Posterior vena cava (tissue), 2 donors: ENCODE measurements at regions not wholly inside any gene's neighbourhood (a gene's known extent, or its start where the extent isn't known, plus 50 kb on each side); places are given as distances from the start of the nearest gene placed in this dataset.

Experiments
- DNase-seq: peaks from one replicate; pipeline ENCODE4 v3.0.0-alpha.2; 2020; ENCODE audit warnings: low spot score
- intact Hi-C, 2 donors: fragments of 100-400 bp; cut with DNase I; formaldehyde crosslinking; loops; one replicate each; pipeline versions ENCODE4 v1.14.1 to v1.14.2; 2022 to 2023
- donor health status: DM: yes; HTN: yes; CAD: no.
- donor health status: DM: yes; HTN: yes; CAD: no.

DNA sequence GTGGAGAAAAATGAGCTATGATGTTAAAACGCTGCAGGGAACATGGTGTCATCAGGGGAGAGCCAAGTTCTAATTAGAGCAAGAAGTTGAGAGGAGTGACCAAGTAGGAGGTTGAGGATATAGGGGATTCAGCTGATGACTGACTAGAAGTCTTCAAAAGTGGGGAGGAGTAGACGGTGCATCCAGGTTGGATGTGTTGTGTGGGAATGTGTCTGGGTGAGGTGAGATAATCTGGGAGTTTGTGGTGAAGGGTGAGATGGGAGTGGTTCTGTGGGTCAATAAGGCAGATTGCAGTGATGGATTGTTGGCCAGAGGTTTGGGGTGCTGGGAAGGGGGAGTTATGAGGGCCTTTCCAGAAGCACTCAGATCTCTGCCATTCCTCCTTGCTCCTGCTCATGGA, 72.0 kb upstream of the IRF2BP2 start:
- no peak for DNase-seq
- intact Hi-C loops: no loop called here

DNA sequence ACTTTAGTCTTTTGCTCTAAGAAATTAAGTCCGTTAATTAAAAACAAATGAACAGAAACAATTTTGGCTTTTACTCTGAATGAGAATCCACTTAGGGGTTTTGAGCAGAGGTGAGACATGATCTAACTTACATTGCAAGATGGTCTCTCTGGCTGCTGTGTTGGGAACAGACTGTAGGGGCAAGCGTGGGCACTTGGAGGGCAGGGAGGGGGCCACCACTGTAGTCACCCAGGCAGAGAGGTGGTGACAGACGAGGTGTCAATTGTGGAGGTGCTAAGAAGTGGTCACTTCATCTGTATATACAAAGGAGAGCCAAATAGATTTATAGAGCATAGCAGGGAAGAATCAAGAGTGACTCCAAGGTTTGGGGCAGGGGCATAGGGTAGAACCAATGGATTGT, 71.1 kb upstream of the IRF2BP2 start:
- intact Hi-C loops: no loop called here
- no peak for DNase-seq

DNA sequence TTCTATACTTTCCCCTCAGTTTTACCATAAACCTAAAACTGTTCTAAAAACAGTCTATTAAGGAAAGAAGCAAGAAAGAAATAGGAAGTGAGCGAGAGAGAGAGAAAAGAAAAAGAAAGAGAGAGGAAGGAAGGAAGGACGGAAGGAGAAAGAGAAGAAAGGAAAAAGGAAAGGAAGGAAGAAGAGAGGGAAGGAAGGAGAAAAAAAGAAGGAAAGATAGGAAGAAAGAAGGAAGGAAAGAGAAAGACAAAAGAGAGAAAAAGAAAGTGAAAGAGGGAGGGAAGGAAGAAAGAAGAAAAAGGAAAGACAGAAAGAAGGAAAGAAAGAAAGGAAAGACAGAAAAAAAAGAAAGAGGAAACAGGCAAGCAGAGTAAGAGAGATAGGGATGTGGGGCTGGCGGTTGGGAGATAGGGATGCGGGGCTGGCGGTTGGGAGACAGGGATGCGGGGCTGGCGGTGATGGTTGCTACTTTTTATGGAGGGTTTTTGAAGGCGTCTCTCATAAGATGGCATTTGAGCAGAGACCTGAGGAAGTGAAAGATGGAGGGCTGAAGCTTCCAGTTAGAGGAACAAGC, 70.4 kb upstream of the IRF2BP2 start:
- intact Hi-C loops: no loop called here
- DNase-seq: no peak

GRCh38 chr1:234676103-234676594, 66.2 kb upstream of the IRF2BP2 start:
- peak; percentile 91 for DNase-seq
- intact Hi-C loops: no loop called here

GRCh38 chr1:234675572-234675971, 65.6 kb upstream of the IRF2BP2 start:
- intact Hi-C loops: no loop called here
- no peak for DNase-seq

DNA sequence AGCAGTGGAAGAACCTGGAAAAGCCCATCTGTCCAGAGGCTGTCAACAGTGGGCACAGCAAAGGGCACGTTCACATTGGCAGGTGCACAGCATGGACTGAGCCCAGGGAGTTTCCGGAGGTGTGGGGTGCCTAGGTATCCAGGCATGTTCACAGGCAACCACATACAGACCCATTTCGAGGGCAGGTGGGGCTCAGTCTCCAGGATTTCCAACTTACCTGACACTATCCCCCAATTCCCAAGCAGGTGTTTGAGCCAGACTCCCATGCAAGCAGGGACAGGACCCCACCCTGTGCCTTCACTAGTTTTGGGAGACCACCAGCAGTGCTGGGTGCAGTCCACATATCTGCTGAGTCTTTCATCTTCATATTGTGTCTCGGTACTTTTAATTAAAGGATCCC, 65.0 kb upstream of the IRF2BP2 start:
- intact Hi-C loops: no loop called here
- DNase-seq: no peak

- intact Hi-C loops: no loop called here
- no peak for DNase-seq
Measured at GRCh38 chr1:234674218-234674815, 64.3 kb upstream of the IRF2BP2 start.

GRCh38 chr1:234672349-234673135, 62.6 kb upstream of the IRF2BP2 start:
- no peak for DNase-seq
- intact Hi-C loops: no loop called here

DNA sequence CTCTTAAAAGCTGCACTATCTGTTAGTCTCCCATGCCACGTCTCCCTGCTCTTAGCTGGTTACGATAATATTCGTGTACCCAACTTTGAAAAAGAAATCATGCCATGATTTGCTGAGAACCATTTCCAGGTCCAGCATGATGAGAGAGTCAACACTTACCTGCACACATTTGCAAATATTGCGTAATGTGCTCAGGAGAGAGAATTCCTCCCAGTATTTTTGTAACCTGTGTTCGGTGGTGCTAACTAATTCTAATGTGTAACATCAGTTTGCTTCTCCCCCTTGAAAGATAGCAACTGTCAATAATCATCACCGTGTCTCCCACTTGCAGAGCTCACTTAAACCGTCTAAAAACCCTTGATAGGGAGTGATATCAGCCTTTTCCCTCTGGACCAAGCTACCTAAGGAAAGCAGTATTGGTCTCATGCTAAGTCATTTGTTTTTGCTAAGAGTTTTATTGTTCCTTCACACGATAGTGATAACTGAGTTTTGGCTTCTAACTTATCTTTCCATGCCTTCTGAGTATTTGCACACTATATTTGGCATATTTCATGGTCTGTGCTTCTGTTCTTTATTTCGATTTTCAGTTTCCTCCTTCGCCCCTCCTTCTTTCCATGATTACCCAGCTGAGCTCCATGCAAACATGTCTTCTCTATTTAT, 61.1 kb upstream of the IRF2BP2 start:
- no peak for DNase-seq
- intact Hi-C loops: no loop called here

DNA sequence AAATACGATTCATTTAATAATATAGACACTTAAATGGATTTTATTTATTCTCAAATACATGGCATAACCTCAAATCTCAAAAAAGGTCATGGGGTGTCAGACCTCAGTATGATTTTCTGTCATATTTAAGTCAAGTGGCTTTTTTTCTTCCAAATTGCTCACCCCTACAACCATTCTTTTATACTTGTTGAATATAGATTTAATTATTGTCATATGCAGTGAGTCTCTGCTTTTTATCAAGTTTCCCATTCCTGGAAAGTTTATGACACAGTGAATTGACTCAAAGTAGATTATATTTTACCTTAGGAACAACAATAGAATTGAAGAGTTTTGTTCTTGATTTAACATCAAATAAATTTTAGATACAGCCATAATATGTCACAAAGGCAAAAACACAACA, 59.5 kb upstream of the IRF2BP2 start:
- no peak for DNase-seq
- intact Hi-C loops: no loop called here

DNA sequence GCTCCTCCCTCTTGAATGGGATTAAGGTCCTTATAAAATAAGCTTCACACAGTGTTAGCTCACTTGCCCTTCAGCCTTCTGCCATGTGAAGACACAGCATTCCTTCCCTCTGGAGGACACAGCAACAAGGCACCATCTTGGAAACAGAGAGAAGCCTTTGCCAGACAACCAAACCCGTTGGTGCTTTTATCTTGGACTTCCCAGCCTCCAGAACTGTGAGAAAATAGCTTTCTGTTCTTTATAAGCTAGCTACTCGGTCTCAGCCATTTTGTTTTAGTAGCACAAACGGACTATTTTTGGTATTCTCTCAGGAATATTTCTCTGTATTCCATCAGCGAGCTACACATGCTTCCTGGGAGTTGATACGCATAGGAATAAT, 58.6 kb upstream of the IRF2BP2 start:
- no peak for DNase-seq
- intact Hi-C loops: no loop called here

GRCh38 chr1:234667600-234668576, 57.9 kb upstream of the IRF2BP2 start:
- intact Hi-C loops: no loop called here

GRCh38 chr1:234666761-234667160, 56.8 kb upstream of the IRF2BP2 start:
- intact Hi-C loops: no loop called here
- no peak for DNase-seq

More at GRCh38 chr1:234667600-234668576, 57.9 kb upstream of the IRF2BP2 start:
- no peak for DNase-seq

GRCh38 chr1:234665975-234666605, 56.1 kb upstream of the IRF2BP2 start:
- DNase-seq: no peak
- intact Hi-C loops: no loop called here

DNA sequence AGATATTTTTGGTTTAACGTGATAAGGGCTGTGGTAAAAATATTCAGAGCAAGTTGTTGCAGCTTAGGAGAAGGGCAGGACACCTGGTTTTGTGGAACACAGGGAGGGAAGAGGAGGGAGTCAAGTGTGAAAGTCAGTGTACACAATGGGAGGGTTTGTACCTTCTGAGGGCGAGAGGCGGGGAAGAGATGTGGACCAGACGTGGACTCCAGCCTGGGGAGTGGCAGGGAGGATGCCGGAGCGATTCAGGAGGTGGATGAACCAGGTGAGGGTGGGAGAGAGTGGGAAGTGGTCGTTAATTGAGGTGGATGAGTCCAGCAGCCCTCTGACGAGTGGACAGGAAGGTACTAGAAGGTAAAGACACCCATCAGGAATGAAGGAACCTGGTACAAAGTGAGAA, 52.2 kb upstream of the IRF2BP2 start:
- DNase-seq: no peak
- intact Hi-C loops: no loop called here

- DNase-seq: no peak
- intact Hi-C loops: no loop called here
Measured at GRCh38 chr1:234661317-234661928, 51.4 kb upstream of the IRF2BP2 start.

- no peak for DNase-seq
- intact Hi-C loops: no loop called here
Measured at GRCh38 chr1:234660536-234661316, 50.7 kb upstream of the IRF2BP2 start.
